Epithelial cell of esophagus (primary cell): ENCODE measurements at regions not wholly inside any gene's neighbourhood (a gene's known extent, or its start where the extent isn't known, plus 50 kb on each side); places are given as distances from the start of the nearest gene placed in this dataset.

Source experiments
- DNase-seq: peaks from one replicate; pipeline ENCODE4 v3.0.0; 2010; ENCODE audit warnings: low read depth
- H3K4me3 ChIP-seq: 2 replicates; pipeline ENCODE4 v1.5.1; 2011; ENCODE audit warnings: mild to moderate bottlenecking, low read length, control low read depth
- CTCF ChIP-seq: IDR thresholded peaks from 2 replicates; pipeline ENCODE4 v1.5.1; 2011; ENCODE audit warnings: low read depth, mild to moderate bottlenecking, low read length, control low read depth, inconsistent platforms; ENCODE audit not compliant: insufficient read depth; ENCODE audit errors: missing control alignments

- TF ChIP-seq CTCF = no peak
- no peak for DNase-seq
Observed at GRCh38 chr10:3264161-3264761, 91.7 kb upstream of the PITRM1 start.

GRCh38 chr10:3263747-3264146 lies 91.2 kb upstream of the PITRM1 start:
- no peak overlapping the region for H3K4me3 ChIP-seq
- no peak for TF ChIP-seq CTCF
- DNase-seq = no peak

More at GRCh38 chr10:3264161-3264761, 91.7 kb upstream of the PITRM1 start:
- no peak overlapping the region for H3K4me3 ChIP-seq

- TF ChIP-seq CTCF = no peak
- H3K4me3 ChIP-seq = no peak overlapping the region
- DNase-seq = no peak
Observed at GRCh38 chr10:3263082-3263481, 90.5 kb upstream of the PITRM1 start.

GRCh38 chr10:3261921-3262320 lies 89.3 kb upstream of the PITRM1 start:
- no peak overlapping the region for H3K4me3 ChIP-seq
- no peak for TF ChIP-seq CTCF
- DNase-seq = no peak

- TF ChIP-seq CTCF = no peak
- H3K4me3 ChIP-seq = no peak overlapping the region
- DNase-seq = no peak
Observed at GRCh38 chr10:3260066-3260834, 87.7 kb upstream of the PITRM1 start.

GRCh38 chr10:3259499-3259898 lies 86.9 kb upstream of the PITRM1 start:
- TF ChIP-seq CTCF = no peak
- no peak for DNase-seq
- H3K4me3 ChIP-seq = no peak overlapping the region
